HG02763 (cell line): ENCODE measurements at regions not wholly inside any gene's neighbourhood (a gene's known extent, or its start where the extent isn't known, plus 50 kb on each side); places are given as distances from the start of the nearest gene placed in this dataset.

Experiments
- ATAC-seq: cut with Tn5 transposase; IDR thresholded peaks from one replicate; pipeline ENCODE4 v1.9.1; 2021; ENCODE audit warnings: mild to moderate bottlenecking, moderate library complexity; ENCODE audit not compliant: unreplicated experiment

GRCh38 chr15:70493376-70493775 lies 270.0 kb downstream of the UACA start:
- ATAC-seq: no peak

- peak; percentile 56 for ATAC-seq
These were observed 270.8 kb downstream of the UACA start for GRCh38 chr15:70492240-70493177.

GRCh38 chr15:70491641-70492040 lies 271.7 kb downstream of the UACA start:
- no peak for ATAC-seq

GRCh38 chr15:70491201-70491621 lies 272.1 kb downstream of the UACA start:
- no peak for ATAC-seq

GRCh38 chr15:70490838-70491155 lies 272.6 kb downstream of the UACA start:
- no peak for ATAC-seq

GRCh38 chr15:70490148-70490837 lies 273.1 kb downstream of the UACA start:
- ATAC-seq: no peak

- no peak for ATAC-seq
These were observed 274.2 kb downstream of the UACA start for GRCh38 chr15:70488941-70489848.

- no peak for ATAC-seq
These were observed 275.3 kb downstream of the UACA start for GRCh38 chr15:70488002-70488605.

- ATAC-seq: no peak
These were observed 276.0 kb downstream of the UACA start for GRCh38 chr15:70487387-70487740.

GRCh38 chr15:70486451-70487386 lies 276.6 kb downstream of the UACA start:
- peak; percentile 61 for ATAC-seq

- ATAC-seq: no peak
These were observed 277.3 kb downstream of the UACA start for GRCh38 chr15:70486012-70486411.

GRCh38 chr15:70484993-70485392 lies 278.4 kb downstream of the UACA start:
- ATAC-seq: no peak

- no peak for ATAC-seq
These were observed 279.8 kb downstream of the UACA start for GRCh38 chr15:70483513-70483912.

- ATAC-seq: no peak
These were observed 283.0 kb downstream of the UACA start for GRCh38 chr15:70480196-70480856.

- no peak for ATAC-seq
These were observed 283.6 kb downstream of the UACA start for GRCh38 chr15:70479785-70480184.

GRCh38 chr15:70479056-70479455 lies 284.3 kb downstream of the UACA start:
- ATAC-seq: no peak

- ATAC-seq: no peak
These were observed 284.9 kb downstream of the UACA start for GRCh38 chr15:70478251-70478990.

- no peak for ATAC-seq
These were observed 285.6 kb downstream of the UACA start for GRCh38 chr15:70477750-70478250.
